Upper lobe of left lung (tissue), 6 donors: ENCODE measurements at regions not wholly inside any gene's neighbourhood (a gene's known extent, or its start where the extent isn't known, plus 50 kb on each side); places are given as distances from the start of the nearest gene placed in this dataset.
"Not testable (repeated sequence)": the region's sequence is repeated elsewhere in the genome, so short reads cannot be mapped to it uniquely, and the experiment has no call there.

Experiments used
- ATAC-seq, 2 donors: fragments of 200-7000 bp; cut with Tn5 transposase; one replicate each; pipeline ENCODE4 v1.9.1; 2022; ENCODE audit warnings: mild to moderate bottlenecking in 2 of 2, moderate library complexity in 2 of 2; ENCODE audit not compliant: low FRiP score in 2 of 2
- DNase-seq, 2 donors: peaks; one replicate each; pipeline ENCODE4 v3.0.0-alpha.2; 2019 to 2020
- H3K27ac ChIP-seq, 4 donors: fragments of 200-600 bp; sonication (generic); one replicate each; pipeline ENCODE4 v1.5.1; 2016 to 2019
- H3K27me3 ChIP-seq, 4 donors: fragments of 200-600 bp; sonication (generic); one replicate each; pipeline ENCODE4 v1.5.1; 2017 to 2019
- H3K36me3 ChIP-seq, 4 donors: fragments of 200-600 bp; sonication (generic); one replicate each; pipeline ENCODE4 v1.5.1; 2016 to 2019
- H3K4me1 ChIP-seq, 4 donors: fragments of 200-600 bp; sonication (generic); one replicate each; pipeline ENCODE4 v1.5.1; 2018 to 2019
- H3K4me3 ChIP-seq, 4 donors: fragments of 200-600 bp; sonication (generic); one replicate each; pipeline ENCODE4 v1.5.1; 2017 to 2019; ENCODE audit warnings: mild to moderate bottlenecking in 2 of 4, moderate library complexity in 1 of 4
- H3K9me3 ChIP-seq, 4 donors: fragments of 200-600 bp; sonication (generic); one replicate each; pipeline ENCODE4 v1.5.1; 2018 to 2019
- EP300 ChIP-seq, 4 donors: sonication (generic); formaldehyde crosslinking; IDR thresholded peaks; one replicate each; pipeline ENCODE4 v1.5.1; 2017; ENCODE audit warnings: antibody characterized with exemption in 4 of 4, control low read depth in 2 of 4
- POLR2A ChIP-seq, 4 donors: fragments of 450-650 bp; IDR thresholded peaks; one replicate each; pipeline ENCODE4 v1.5.1; 2016 to 2017; ENCODE audit warnings: antibody characterized with exemption in 4 of 4, mild to moderate bottlenecking in 2 of 4
- POLR2AphosphoS5 ChIP-seq, 2 donors: sonication (generic); formaldehyde crosslinking; IDR thresholded peaks; one replicate each; pipeline ENCODE4 v1.5.1; 2017; ENCODE audit warnings: antibody characterized with exemption in 2 of 2
- WGBS, 2 donors: methylation state at CpG; one replicate each; pipeline ENCODE4 v1.1.5; 2017 to 2018; 5-methylcytosine and 5-hydroxymethylcytosine counted together
- TF ChIP-seq, protein P1 (sequence below), 6 experiments: fragments of 450-650 bp in 4 of 6; fragments of 200-600 bp in 2 of 6; sonication (generic) in 2 of 6; IDR thresholded peaks; one replicate each; pipeline ENCODE4 v1.5.1; 2016 to 2019; ENCODE audit warnings: antibody characterized with exemption in 6 of 6
- donor health status: DM: no; HTN: no; CAD: no; lungs with moderate emphysema.
- donor health status: DM: no; HTN: yes; CAD: no; lungs with severe emphysema.

GRCh38 chr12:43196268-43196907 lies 355.6 kb downstream of the ADAMTS20 start:
- DNase-seq (no peak), ATAC-seq (no peak)
- Histone ChIP-seq H3K27ac (no peak overlapping the region), H3K36me3 (no peaks in the 10 kb centered on the region), H3K4me3 (no peak overlapping the region), H3K27me3 (no peaks in the 10 kb centered on the region), H3K4me1 (no peaks in the 10 kb centered on the region), H3K9me3 (no peaks in the 10 kb centered on the region)
- no peak for TF ChIP-seq POLR2AphosphoS5 (IDR thresholded peaks at IDR 0.05)
- no peak for TF ChIP-seq POLR2A (IDR thresholded peaks at IDR 0.05)
- no peak for TF ChIP-seq EP300 (IDR thresholded peaks at IDR 0.05)
- TF ChIP-seq, protein P1, sequence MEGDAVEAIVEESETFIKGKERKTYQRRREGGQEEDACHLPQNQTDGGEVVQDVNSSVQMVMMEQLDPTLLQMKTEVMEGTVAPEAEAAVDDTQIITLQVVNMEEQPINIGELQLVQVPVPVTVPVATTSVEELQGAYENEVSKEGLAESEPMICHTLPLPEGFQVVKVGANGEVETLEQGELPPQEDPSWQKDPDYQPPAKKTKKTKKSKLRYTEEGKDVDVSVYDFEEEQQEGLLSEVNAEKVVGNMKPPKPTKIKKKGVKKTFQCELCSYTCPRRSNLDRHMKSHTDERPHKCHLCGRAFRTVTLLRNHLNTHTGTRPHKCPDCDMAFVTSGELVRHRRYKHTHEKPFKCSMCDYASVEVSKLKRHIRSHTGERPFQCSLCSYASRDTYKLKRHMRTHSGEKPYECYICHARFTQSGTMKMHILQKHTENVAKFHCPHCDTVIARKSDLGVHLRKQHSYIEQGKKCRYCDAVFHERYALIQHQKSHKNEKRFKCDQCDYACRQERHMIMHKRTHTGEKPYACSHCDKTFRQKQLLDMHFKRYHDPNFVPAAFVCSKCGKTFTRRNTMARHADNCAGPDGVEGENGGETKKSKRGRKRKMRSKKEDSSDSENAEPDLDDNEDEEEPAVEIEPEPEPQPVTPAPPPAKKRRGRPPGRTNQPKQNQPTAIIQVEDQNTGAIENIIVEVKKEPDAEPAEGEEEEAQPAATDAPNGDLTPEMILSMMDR (IDR thresholded peaks at IDR 0.05) = no peak
- WGBS, 2 donors = 86 to 90% methylated on average over 2 of the region's 2 CpGs

DNA sequence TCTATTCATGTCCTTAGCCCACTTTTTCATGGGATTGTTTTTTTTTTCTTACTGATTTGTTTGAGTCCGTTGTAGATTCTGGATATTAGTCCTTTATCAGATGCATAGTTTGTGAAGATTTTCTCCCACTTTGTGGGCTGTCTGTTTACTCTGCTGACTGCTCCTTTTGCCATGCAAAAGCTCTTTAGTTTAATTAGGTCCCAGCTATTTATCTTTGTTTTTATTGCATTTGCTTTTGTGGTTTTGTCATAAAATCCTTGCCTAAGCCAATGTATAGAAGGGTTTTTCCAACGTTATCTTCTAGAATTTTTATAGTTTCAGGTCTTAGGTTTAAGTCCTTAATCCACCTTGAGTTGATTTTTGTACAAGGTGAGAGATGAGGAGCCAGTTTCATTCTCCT lies 358.9 kb downstream of the ADAMTS20 start:
- not testable (repeated sequence) for H3K4me3 ChIP-seq, H3K9me3 ChIP-seq, H3K27ac ChIP-seq, ATAC-seq, H3K4me1 ChIP-seq, H3K36me3 ChIP-seq, DNase-seq, H3K27me3 ChIP-seq
- 80 to 90% methylated on average over 2 of the region's 2 CpGs for WGBS, 2 donors

DNA sequence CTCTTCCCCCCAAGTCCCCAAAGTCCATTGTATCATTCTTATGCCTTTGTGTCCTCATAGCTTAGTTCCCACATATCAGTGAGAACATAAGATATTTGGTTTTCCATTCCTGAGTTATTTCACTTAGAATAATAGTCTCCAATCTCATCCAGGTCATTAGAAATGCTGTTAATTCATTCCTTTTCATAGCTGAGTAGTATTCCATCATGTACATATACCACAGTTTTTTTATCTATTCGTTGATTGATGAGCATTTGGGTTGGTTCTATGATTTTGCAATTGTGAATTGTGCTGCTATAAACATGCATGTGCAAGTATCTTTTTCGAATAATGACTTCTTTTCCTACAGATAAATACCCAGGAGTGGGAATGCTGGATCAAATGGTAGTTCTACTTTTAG lies 359.6 kb downstream of the ADAMTS20 start:
- not testable (repeated sequence) for H3K9me3 ChIP-seq, H3K4me1 ChIP-seq, H3K36me3 ChIP-seq, ATAC-seq, H3K27ac ChIP-seq, H3K4me3 ChIP-seq, H3K27me3 ChIP-seq, DNase-seq
- WGBS, 2 donors = 81 to 93% methylated on average over 2 of the region's 2 CpGs

- Histone ChIP-seq H3K4me3 (no peak overlapping the region), H3K4me1 (peaks cover 0 to 9% (median 2%) of the 10 kb centered on the region in 4 donors), H3K27ac (no peak overlapping the region), H3K9me3 (peaks cover 0 to 14% (median 9%) of the 10 kb centered on the region in 4 donors), H3K36me3 (no peaks in the 10 kb centered on the region), H3K27me3 (no peaks in the 10 kb centered on the region)
- 48 to 73% methylated on average over 4 of the region's 4 CpGs for WGBS, 2 donors
- DNase-seq = no peak
- ATAC-seq = no peak
- TF ChIP-seq EP300 (IDR thresholded peaks at IDR 0.05) (no peak), POLR2A (IDR thresholded peaks at IDR 0.05) (no peak), POLR2AphosphoS5 (IDR thresholded peaks at IDR 0.05) (no peak)
- TF ChIP-seq, protein P1 (IDR thresholded peaks at IDR 0.05) = no peak
Measured at GRCh38 chr12:43180242-43180641, 371.8 kb downstream of the ADAMTS20 start.

- WGBS, 2 donors = 57 to 69% methylated on average over 1 of the region's 1 CpG
- H3K36me3 ChIP-seq = no peaks in the 10 kb centered on the region
- H3K27ac ChIP-seq = no peak overlapping the region
- peaks cover 0 to 14% (median 9%) of the 10 kb centered on the region in 4 donors for H3K9me3 ChIP-seq
- H3K4me3 ChIP-seq = no peak overlapping the region
- no peaks in the 10 kb centered on the region for H3K27me3 ChIP-seq
- H3K4me1 ChIP-seq = peaks cover 0 to 9% (median 2%) of the 10 kb centered on the region in 4 donors
- no peak for TF ChIP-seq EP300 (IDR thresholded peaks at IDR 0.05)
- no peak for ATAC-seq
- DNase-seq = no peak
Measured at GRCh38 chr12:43179486-43179885, 372.5 kb downstream of the ADAMTS20 start.

GRCh38 chr12:43177276-43177675 lies 374.7 kb downstream of the ADAMTS20 start:
- ATAC-seq = no peak
- Histone ChIP-seq H3K4me3 (no peak overlapping the region), H3K9me3 (peaks cover 0 to 6% (median 6%) of the 10 kb centered on the region in 4 donors), H3K27me3 (no peaks in the 10 kb centered on the region), H3K36me3 (no peaks in the 10 kb centered on the region), H3K27ac (no peak overlapping the region), H3K4me1 (peaks cover 0 to 9% (median 2%) of the 10 kb centered on the region in 4 donors)
- no peak for TF ChIP-seq POLR2AphosphoS5 (IDR thresholded peaks at IDR 0.05)
- no peak for TF ChIP-seq EP300 (IDR thresholded peaks at IDR 0.05)
- TF ChIP-seq, protein P1 (IDR thresholded peaks at IDR 0.05) = no peak
- TF ChIP-seq POLR2A (IDR thresholded peaks at IDR 0.05) = no peak
- WGBS, 2 donors = 85 to 86% methylated on average over 2 of the region's 2 CpGs
- DNase-seq = no peak
